Activated T-cell treated with anti-CD3 and anti-CD28 coated beads, Interleukin-2, amount 50 U/mL, for 24 hours (primary cell): ENCODE measurements at regions not wholly inside any gene's neighbourhood (a gene's known extent, or its start where the extent isn't known, plus 50 kb on each side); places are given as distances from the start of the nearest gene placed in this dataset.
"Not testable (repeated sequence)": the region's sequence is repeated elsewhere in the genome, so short reads cannot be mapped to it uniquely, and the experiment has no call there.

ENCODE experiments used
- DNase-seq: peaks from one replicate; pipeline ENCODE4 v3.0.0-alpha.2; 2020
- H3K27ac Mint-ChIP-seq: 2 replicates; pipeline ENCODE4 v1.8.0; 2020; ENCODE audit warnings: mild to moderate bottlenecking, mixed read lengths
- H3K27me3 Mint-ChIP-seq: 2 replicates; pipeline ENCODE4 v1.8.0; 2020; ENCODE audit warnings: mixed read lengths
- H3K36me3 Mint-ChIP-seq: 2 replicates; pipeline ENCODE4 v1.8.0; 2020; ENCODE audit warnings: low read depth, mixed read lengths
- H3K4me1 Mint-ChIP-seq: 2 replicates; pipeline ENCODE4 v1.8.0; 2020; ENCODE audit warnings: low read depth, mixed read lengths
- H3K4me3 Mint-ChIP-seq: 2 replicates; pipeline ENCODE4 v1.8.0; 2020; ENCODE audit warnings: mild to moderate bottlenecking, moderate library complexity, mixed read lengths
- H3K9me3 Mint-ChIP-seq: 2 replicates; pipeline ENCODE4 v1.8.0; 2020; ENCODE audit warnings: mixed read lengths

DNA sequence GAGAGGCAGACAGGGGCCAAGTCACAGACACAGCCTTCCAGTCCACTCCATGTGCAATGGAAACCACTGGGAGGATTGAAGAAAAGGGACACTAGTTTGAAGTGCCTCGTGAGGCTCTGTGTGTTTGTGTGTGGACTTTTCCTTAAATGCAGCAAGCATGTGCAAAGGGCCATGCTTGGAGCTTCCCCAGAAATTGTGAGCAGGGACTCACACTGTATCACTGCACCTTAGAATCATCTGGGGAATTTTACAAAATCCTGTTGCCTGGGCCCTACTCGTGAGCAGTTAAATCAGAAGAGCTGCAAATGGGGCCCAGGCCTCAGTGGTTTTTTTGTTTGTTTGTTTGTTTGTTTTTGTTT is 137.8 kb downstream of the TRIM43 start:
- Mint-ChIP-seq H3K4me1 (no peaks in the 10 kb centered on the region), H3K4me3 (no peak overlapping the region), H3K27me3 (peaks cover 27% of the 10 kb centered on the region), H3K27ac (no peak overlapping the region), H3K36me3 (no peaks in the 10 kb centered on the region), H3K9me3 (no peaks in the 10 kb centered on the region)
- no peak for DNase-seq

- Mint-ChIP-seq H3K27ac (no peak overlapping the region), H3K4me3 (no peak overlapping the region), H3K36me3 (no peaks in the 10 kb centered on the region), H3K27me3 (peaks cover 32% of the 10 kb centered on the region), H3K9me3 (no peaks in the 10 kb centered on the region), H3K4me1 (no peaks in the 10 kb centered on the region)
- DNase-seq = no peak
These were observed 139.0 kb downstream of the TRIM43 start for GRCh38 chr2:95730813-95731212.

GRCh38 chr2:95734976-95735890 is 143.4 kb downstream of the TRIM43 start:
- no peaks in the 10 kb centered on the region for H3K9me3 Mint-ChIP-seq
- no peak for DNase-seq
- H3K27me3 Mint-ChIP-seq = peaks cover 33% of the 10 kb centered on the region
- no peaks in the 10 kb centered on the region for H3K4me1 Mint-ChIP-seq
- no peak overlapping the region for H3K4me3 Mint-ChIP-seq
- H3K27ac Mint-ChIP-seq = no peak overlapping the region
- no peaks in the 10 kb centered on the region for H3K36me3 Mint-ChIP-seq

- Mint-ChIP-seq H3K9me3 (no peaks in the 10 kb centered on the region), H3K36me3 (no peaks in the 10 kb centered on the region), H3K4me1 (no peaks in the 10 kb centered on the region), H3K27ac (no peak overlapping the region), H3K27me3 (peaks cover 28% of the 10 kb centered on the region), H3K4me3 (no peak overlapping the region)
- DNase-seq = no peak
These were observed 146.5 kb downstream of the TRIM43 start for GRCh38 chr2:95738301-95738700.

DNA sequence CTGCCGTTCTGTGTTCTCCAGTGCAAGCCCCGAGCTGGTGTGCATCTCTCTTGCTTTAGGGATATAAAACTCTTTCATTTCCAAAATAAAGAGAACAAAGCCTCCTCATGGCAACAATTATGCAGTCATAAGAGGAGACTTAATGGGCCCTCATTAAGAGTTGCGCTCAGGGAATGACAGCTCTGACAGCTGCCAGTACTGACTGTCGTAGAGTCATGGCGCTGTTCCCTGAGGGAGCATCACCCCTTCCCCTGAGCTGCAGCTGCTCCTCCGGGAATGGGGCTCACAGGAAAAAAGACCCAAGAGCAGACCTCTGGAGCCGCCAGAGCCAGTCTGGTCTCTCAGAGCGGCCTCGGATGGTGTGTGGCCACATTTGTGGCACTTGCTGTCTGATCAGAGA is 160.3 kb downstream of the TRIM43 start:
- not testable (repeated sequence) for H3K27me3 Mint-ChIP-seq, H3K36me3 Mint-ChIP-seq, H3K4me1 Mint-ChIP-seq, H3K4me3 Mint-ChIP-seq, H3K9me3 Mint-ChIP-seq, DNase-seq, H3K27ac Mint-ChIP-seq

DNA sequence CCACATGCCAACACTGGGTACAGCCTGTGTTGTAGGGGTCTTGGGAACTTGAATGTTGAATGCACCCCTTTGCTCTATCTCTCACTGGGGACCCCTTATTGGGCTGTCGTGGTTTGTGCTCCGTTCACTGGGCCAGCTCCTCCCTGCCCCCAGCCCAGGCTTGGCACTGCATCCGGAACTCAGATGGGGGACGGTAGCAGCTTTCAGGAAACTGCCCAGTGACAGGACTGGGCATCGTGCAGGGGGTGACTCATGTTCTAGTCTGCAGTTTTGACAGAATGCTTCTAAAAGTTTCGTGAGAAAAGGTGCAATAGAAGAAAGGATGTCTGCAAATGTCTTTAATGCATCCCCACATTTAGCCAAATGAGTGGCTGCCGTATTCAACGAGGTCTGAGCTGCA is 162.0 kb downstream of the TRIM43 start:
- not testable (repeated sequence) for H3K27me3 Mint-ChIP-seq, H3K4me3 Mint-ChIP-seq, H3K4me1 Mint-ChIP-seq, H3K9me3 Mint-ChIP-seq, H3K27ac Mint-ChIP-seq, DNase-seq, H3K36me3 Mint-ChIP-seq

- H3K4me1 Mint-ChIP-seq = not testable (repeated sequence)
These were observed 162.4 kb downstream of the TRIM43 start for GRCh38 chr2:95754213-95754612.

DNA sequence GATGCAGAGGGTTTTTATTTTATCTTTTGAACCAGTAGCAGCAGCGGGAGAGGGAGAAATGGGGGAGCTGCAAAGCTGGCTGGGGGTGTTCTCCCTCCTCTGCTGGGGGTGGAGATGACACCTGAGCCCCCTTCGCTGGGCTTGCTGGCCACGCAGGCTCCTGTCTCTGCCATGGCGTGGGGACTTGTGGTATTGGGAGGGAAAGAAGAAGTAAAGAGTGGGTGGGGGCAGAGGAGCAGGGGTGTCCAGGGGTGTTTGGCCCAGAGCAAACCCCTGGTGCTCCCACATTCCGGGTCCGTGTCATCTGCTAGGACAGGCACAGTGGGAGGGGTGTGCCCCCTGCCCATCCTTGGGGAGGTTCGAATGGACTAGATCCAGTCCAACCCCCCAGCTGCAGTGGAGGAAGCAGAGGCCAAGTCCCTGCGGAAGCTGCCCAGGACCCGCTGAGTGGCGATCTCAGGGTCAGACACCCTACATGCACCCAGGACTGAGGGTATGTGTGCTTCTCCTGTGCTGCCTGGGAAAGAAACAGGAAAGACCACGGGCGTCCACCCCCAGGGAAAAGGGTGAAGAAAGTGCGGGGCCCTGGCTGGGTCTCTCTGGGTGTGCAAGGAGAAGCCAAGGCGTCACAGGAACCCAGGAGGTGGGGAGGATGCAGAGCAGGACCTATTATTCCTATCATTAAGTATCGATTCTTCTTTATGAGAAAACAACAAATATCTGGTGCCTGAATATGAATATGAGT is 163.2 kb downstream of the TRIM43 start:
- not testable (repeated sequence) for H3K9me3 Mint-ChIP-seq, H3K4me3 Mint-ChIP-seq, H3K27ac Mint-ChIP-seq, H3K4me1 Mint-ChIP-seq, H3K36me3 Mint-ChIP-seq, H3K27me3 Mint-ChIP-seq, DNase-seq

More at GRCh38 chr2:95754213-95754612, 162.4 kb downstream of the TRIM43 start:
- not testable (repeated sequence) for DNase-seq, H3K9me3 Mint-ChIP-seq, H3K27ac Mint-ChIP-seq, H3K4me3 Mint-ChIP-seq, H3K36me3 Mint-ChIP-seq, H3K27me3 Mint-ChIP-seq

GRCh38 chr2:95755956-95756669 is 164.3 kb downstream of the TRIM43 start:
- H3K9me3 Mint-ChIP-seq, H3K27ac Mint-ChIP-seq, H3K4me3 Mint-ChIP-seq, H3K27me3 Mint-ChIP-seq, DNase-seq, H3K36me3 Mint-ChIP-seq, H3K4me1 Mint-ChIP-seq: not testable (repeated sequence)

DNA sequence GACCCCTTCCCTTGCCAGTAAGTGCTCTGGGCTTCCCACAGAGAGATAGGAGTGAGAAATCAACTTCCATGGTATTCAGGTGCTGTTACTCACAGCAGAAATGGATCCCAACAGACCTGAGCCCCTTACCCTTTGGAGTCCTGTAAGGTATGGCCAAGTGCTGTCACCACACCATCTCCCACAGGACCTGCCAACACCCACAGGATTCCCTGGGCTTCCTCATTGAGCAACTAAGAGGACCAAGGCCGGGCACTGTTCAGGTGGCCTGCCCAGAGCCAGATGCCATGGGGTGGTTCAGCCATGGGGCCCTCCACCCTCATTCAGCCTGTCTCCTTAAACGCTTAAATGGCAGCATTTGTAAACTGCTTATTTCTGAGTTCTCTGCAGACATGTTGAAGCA is 166.2 kb downstream of the TRIM43 start:
- no peak overlapping the region for H3K4me3 Mint-ChIP-seq
- H3K4me1 Mint-ChIP-seq = no peaks in the 10 kb centered on the region
- H3K27me3 Mint-ChIP-seq = no peaks in the 10 kb centered on the region
- DNase-seq = no peak
- H3K27ac Mint-ChIP-seq = no peak overlapping the region
- H3K9me3 Mint-ChIP-seq = no peaks in the 10 kb centered on the region
- H3K36me3 Mint-ChIP-seq = no peaks in the 10 kb centered on the region

DNA sequence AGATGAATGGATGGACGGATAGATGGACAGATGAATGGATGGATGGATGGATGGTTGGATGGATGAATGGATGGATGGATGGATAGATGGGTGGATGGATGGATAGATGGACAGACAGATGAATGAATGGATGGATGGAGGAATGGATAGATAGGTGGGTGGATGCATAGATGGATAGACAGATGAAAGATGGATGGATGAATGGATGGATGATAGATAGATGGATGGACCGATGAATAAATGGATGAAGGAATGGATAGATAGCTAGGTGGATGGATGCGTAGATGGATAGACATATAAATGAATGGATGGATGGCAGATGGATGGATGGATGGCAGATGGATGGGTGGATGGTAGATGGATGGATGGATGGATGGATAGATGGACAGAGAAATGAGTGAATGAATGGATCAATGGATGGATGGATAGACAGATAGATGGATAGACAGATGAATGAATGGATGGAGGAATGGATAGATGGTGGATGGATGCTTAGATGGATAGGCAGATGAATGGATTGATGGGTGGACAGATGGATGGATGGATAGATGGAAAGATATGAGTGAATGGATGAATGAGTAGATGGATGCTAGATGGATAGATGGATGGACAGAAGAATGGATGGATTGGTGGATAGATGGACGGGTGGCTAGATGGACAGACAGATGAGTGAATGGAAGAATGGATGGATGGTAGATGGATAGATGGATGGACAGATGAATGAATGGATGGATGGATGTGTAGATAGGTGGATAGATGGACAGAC is 167.9 kb downstream of the TRIM43 start:
- Mint-ChIP-seq H3K36me3 (no peaks in the 10 kb centered on the region), H3K27ac (no peak overlapping the region)

DNA sequence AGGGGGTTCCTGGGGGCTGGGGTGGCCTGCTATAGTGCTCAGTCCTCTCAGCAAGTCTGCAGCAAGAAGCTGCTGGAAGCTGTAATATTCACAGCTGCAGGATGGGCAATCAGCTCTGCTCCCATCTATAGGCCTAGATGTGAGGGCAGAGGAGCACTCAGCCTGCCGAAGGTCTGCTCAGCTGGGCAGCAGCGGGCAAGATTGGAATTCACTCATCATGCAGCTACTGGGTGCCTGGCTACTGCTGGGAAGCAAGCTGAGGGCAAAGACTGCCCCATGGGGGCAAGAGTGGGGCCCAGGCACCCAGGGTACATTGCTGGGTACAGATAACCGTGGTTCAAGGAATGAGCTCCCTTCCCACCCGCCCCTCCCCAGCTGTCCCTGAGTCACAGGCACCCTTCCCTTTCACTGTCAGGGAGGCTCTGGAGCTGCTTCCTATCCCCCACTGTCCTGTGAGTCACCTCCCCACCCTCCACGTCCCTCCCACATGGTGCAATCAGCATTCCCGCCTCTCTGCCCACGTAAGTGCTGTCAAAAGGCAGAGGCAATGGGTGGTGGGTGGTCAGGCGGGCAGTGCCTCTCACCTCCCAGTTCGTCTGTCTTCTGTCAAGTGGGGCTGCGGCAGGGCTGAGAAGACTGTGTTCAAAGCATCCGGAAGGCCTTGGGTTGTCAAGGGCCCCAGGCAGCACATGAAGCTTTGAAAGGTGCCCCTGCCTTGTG is 169.2 kb downstream of the TRIM43 start:
- no peaks in the 10 kb centered on the region for H3K4me1 Mint-ChIP-seq
- H3K4me3 Mint-ChIP-seq = no peak overlapping the region
- no peak overlapping the region for H3K27ac Mint-ChIP-seq
- no peaks in the 10 kb centered on the region for H3K36me3 Mint-ChIP-seq
- no peak for DNase-seq
- H3K27me3 Mint-ChIP-seq = no peaks in the 10 kb centered on the region
- no peaks in the 10 kb centered on the region for H3K9me3 Mint-ChIP-seq

More for the DNA sequence above, 167.9 kb downstream of the TRIM43 start:
- Mint-ChIP-seq H3K4me1 (no peaks in the 10 kb centered on the region), H3K27me3 (no peaks in the 10 kb centered on the region), H3K9me3 (no peaks in the 10 kb centered on the region), H3K4me3 (no peak overlapping the region)
- no peak for DNase-seq

DNA sequence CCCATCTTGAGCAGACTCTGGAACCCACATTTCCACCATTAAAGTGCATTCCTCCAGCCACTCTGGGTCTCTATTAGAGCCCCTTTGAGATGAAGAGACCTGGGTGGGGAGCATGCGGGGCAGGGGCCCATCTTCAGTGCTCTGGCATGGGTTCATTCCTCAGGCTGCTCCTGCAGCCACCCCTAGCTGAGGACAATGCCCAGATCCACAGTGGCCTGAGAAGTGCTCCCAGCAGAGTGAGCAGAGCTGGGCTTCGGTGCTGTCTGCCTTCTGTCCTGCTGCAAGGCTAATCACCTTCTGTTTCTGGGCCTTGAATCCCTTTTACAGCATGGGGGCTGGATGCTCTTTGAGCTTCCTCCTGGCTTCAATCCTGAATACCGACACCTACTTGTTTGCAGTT is 169.8 kb downstream of the TRIM43 start:
- no peak overlapping the region for H3K4me3 Mint-ChIP-seq
- no peak for DNase-seq
- H3K4me1 Mint-ChIP-seq = no peaks in the 10 kb centered on the region
- H3K27ac Mint-ChIP-seq = no peak overlapping the region
- H3K9me3 Mint-ChIP-seq = no peaks in the 10 kb centered on the region
- no peaks in the 10 kb centered on the region for H3K27me3 Mint-ChIP-seq
- H3K36me3 Mint-ChIP-seq = no peaks in the 10 kb centered on the region
